ENCODE measurements at regions not wholly inside any gene's neighbourhood (a gene's known extent, or its start where the extent isn't known, plus 50 kb on each side); places are given as distances from the start of the nearest gene placed in this dataset.

DNA sequence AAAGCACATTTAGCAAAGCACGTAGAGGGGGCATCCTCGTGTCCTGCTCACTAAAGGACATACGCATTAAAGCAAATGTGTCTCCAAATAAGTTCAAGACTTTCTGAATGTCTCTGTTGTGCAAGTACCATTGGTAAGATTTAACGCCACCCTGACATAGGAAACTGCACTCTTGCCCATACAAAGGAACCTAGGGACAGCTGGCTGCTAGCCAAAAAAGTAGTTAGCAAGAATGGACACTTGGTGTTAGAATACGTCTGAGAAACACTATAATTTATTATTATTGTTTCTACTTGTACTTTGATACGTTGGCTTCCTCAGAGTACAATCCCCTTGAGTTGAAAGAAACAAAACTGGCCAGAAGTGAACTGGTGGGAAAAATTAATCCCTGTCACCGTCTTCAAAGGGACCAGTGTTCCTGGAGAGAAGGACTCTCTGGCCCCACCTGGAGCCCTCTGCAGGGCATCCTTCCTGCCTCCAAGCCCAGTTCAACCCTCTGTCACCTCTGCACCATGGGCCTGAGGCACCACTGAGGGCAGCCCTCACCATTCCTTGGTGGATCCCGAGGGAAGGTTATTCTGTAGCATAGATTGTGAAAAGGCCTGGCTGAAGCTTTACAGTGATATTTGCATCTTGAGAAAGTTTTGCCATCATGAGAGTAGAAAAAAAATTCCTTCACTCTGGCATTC, 51.4 kb upstream of the APCDD1 start:
- no peak for DNase-seq

DNA sequence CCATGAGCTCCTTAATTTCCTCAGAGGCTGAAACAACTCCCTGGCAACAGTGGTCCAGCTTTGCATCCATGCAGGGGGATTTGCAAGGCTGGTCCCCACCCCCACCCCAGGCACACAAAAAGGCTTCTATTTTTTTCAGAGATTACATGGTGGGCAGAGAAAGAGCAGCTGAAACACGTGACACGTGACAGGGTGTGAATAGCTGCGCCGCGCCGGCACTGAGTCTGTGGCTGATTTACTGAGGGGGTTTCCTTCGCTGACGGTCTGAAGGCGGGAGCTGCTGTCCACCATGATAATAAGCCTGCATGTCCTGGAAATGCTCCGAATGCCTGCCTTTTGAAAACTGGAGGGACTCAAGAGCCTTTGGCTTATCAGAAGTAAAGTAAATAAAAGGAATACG, 50.7 kb upstream of the APCDD1 start:
- no peak for DNase-seq

DNA sequence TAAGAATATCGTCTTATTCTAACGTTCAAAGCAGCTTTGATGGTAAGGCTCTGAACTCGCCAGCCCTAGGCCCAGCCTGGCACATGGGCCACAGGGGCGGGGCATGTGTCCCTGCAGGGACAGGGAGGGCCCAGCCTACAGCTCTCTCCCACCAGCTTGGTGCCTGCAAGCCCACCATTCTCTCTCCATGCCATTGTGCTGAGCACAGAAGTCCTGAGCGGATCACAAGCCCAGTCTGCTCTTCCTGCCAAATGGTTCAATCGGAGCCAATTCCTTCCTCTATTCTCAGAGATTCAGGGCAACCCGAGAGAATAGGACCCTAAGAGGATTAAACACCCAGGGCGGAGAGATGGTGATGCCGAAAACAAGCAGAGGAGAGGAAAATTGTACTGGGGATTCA, 50.3 kb upstream of the APCDD1 start:
- DNase-seq = no peak

Measured in kidney glomerular epithelial cell (primary cell).